ENCODE measurements at regions not wholly inside any gene's neighbourhood (a gene's known extent, or its start where the extent isn't known, plus 50 kb on each side); places are given as distances from the start of the nearest gene placed in this dataset.

DNA sequence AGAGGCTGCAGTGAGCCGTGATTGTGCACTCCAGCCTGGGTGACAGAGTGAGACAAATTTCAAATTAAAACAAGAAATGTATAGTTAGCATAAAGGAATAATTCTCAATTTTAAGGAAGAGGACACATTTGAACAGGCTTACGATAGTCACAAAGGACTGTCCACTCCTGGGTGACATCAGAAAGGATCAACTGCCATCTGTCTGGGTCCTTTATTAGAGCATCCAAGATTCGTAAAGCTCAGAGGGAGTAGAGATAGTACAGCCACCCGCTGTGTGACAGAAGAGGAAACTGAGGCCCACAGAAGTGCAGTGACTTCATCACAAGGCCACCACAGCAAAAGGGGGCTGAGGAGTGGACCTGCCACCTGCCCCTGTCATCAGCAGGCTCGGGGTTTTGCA lies 149.3 kb upstream of the RBPJ start:
- no peak for TF ChIP-seq EZH2 (IDR thresholded peaks at IDR 0.05)
- no peak for TF ChIP-seq POLR2AphosphoS5 (IDR thresholded peaks at IDR 0.05; ENCODE audit: borderline replicate concordance, low read depth, low read length)
- TF ChIP-seq FOXP2 (optimal IDR thresholded peaks at IDR 0.05; ENCODE audit: control extremely low read depth, extremely low read length, insufficient read depth) = no peak
